ES-I3 (cell line): ENCODE measurements at regions not wholly inside any gene's neighbourhood (a gene's known extent, or its start where the extent isn't known, plus 50 kb on each side); places are given as distances from the start of the nearest gene placed in this dataset.
"Not testable (repeated sequence)": the region's sequence is repeated elsewhere in the genome, so short reads cannot be mapped to it uniquely, and the experiment has no call there.

Experiments
- H3K36me3 ChIP-seq: 2 replicates; pipeline ENCODE4 v1.6.1; 2013; ENCODE audit warnings: mild to moderate bottlenecking, low read length, control low read depth, moderate library complexity; ENCODE audit not compliant: insufficient read depth
- H3K4me1 ChIP-seq: 2 replicates; pipeline ENCODE4 v1.6.1; 2013; ENCODE audit warnings: mild to moderate bottlenecking, control low read depth, low read length; ENCODE audit not compliant: insufficient read depth
- H3K9ac ChIP-seq: 2 replicates; pipeline ENCODE4 v1.6.1; 2013; ENCODE audit warnings: low read depth, mild to moderate bottlenecking, low read length, moderate library complexity
- H3K9me3 ChIP-seq: 2 replicates; pipeline ENCODE4 v1.6.1; 2013; ENCODE audit warnings: mild to moderate bottlenecking, low read length, moderate library complexity; ENCODE audit not compliant: control insufficient read depth, insufficient read depth

DNA sequence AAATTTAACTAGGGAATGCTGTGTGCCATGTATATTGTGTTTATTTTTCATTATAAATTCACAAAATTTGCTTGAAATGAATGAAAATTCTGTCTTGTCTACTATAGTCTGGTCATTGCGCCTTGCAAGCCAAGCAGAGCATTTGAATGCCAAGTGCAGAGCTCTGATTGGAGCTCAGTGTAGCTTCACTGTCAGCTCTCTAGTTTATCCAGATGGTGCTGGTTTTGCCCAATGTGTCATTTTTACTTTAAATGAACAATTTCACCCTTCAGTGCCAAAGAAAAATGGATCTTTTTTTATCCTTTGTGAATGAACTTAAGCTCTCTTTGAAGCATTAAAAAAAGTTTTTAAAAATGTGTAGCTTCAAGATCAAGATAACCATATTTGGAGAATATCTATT is 225.6 kb upstream of the CACNA2D1 start:
- no peak overlapping the region for H3K9ac ChIP-seq
- no peaks in the 10 kb centered on the region for H3K9me3 ChIP-seq
- H3K36me3 ChIP-seq, result no peaks in the 10 kb centered on the region
- H3K4me1 ChIP-seq, result no peaks in the 10 kb centered on the region

DNA sequence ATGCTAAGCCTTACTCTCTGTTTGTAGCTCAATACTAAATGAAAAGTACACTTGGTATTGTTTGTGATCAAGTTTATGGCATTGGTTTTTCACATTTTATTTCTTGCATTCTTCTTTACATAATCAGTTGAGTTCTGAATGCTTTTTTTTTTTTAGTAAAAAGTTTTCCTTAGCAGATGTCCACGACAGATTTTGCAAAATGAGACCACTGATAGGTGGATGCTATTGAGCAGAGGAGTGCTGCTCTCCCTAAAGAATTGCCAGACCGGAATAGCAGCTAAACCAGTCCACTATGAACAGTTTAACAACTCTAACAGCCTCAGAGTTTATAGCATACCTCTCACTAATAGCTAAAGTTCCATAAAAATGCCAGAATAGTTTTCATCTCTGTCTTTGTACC is 225.1 kb upstream of the CACNA2D1 start:
- no peak overlapping the region for H3K9ac ChIP-seq
- no peaks in the 10 kb centered on the region for H3K36me3 ChIP-seq
- H3K9me3 ChIP-seq, result no peaks in the 10 kb centered on the region
- H3K4me1 ChIP-seq, result no peaks in the 10 kb centered on the region

DNA sequence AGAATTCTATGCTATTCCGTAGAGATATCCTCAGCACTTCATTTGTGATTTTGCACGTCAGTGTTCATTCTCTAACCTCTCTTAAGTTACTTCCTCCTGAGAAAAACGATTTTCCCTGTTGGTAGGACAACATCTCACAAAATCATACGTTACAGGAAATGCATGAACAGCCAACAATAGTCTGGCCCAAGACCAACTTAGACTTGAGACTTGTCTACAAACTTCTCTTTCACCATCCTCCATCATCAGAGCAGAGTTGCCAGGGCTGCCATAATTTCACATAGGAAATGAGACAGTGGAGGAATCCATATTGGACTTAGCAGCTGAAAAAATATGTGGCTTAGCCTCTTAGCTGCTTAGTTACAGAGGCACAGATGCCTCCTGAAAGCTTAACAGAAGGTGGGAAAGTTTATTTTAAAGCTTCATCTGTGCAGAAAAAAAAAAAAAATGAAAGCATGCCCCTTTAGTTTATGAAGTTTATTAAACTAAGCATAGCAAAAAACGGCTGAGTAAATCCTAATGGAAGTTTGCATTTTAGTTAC is 222.5 kb upstream of the CACNA2D1 start:
- Histone ChIP-seq H3K4me1 (no peaks in the 10 kb centered on the region), H3K9ac (no peak overlapping the region), H3K36me3 (no peaks in the 10 kb centered on the region; the same call in 1 of the 2 replicates), H3K9me3 (no peaks in the 10 kb centered on the region)

DNA sequence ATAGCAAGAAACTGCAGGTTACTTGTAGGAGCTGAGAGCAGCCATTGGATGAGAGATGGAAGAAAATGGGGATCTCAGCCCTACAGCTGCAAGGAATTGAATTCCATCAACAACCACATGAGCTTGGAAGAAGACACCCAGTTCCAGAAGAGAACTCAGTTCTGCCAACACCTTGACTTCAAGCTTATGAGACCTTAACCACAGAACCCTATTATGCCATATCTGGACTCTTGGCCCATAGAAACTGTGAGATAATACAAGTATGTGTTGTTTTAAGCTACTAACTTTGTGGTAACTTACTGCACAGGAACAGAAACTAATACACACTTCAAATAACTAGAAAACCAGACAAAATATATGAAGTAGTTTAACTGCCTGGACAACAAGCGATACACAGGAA is 212.4 kb upstream of the CACNA2D1 start:
- Histone ChIP-seq H3K4me1 (no peaks in the 10 kb centered on the region), H3K9ac (no peak overlapping the region), H3K9me3 (no peaks in the 10 kb centered on the region; the same call in 1 of the 2 replicates), H3K36me3 (no peaks in the 10 kb centered on the region)

DNA sequence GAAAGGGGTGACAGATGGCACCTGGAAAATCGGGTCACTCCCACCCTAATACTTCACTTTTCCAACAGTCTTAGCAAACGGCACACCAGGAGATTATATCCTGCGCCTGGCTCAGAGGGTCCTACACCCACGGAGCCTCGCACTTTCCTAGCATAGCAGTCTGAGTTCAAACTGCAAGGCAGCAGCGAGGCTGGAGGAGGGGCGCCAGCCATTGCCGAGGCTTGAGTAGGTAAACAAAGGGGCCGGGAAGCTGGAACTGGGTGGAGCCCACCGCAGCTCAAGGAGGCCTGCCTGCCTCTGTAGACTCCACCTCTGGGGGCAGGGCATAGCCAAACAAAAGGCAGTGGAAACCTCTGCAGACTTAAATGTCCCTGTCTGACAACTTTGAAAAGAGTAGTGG is 206.5 kb upstream of the CACNA2D1 start:
- H3K4me1 ChIP-seq, H3K9ac ChIP-seq: not testable (repeated sequence)

DNA sequence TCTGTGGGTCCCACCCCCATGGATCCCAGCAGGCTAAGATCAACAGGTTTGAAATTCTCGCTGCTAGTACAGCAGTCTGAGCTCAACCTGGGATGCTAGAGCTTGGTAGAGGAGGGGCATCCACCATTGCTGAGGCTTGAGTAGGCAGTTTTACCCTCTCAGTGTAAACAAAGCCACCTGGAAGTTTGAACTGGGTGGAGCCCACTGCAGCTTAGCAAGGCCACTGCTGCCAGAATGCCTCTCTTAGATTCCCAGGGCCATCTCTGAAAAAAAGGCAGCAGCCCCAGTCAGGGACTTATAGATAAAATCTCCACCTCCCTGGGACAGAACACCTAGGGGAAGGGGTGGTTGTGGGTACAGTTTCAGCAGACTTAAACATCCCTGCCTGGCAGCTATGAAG is 190.0 kb upstream of the CACNA2D1 start:
- no peaks in the 10 kb centered on the region for H3K36me3 ChIP-seq
- H3K9me3 ChIP-seq, result no peaks in the 10 kb centered on the region
- H3K9ac ChIP-seq, result no peak overlapping the region
- no peaks in the 10 kb centered on the region for H3K4me1 ChIP-seq

More for the DNA sequence above, 206.5 kb upstream of the CACNA2D1 start:
- H3K36me3 ChIP-seq, H3K9me3 ChIP-seq: not testable (repeated sequence)

DNA sequence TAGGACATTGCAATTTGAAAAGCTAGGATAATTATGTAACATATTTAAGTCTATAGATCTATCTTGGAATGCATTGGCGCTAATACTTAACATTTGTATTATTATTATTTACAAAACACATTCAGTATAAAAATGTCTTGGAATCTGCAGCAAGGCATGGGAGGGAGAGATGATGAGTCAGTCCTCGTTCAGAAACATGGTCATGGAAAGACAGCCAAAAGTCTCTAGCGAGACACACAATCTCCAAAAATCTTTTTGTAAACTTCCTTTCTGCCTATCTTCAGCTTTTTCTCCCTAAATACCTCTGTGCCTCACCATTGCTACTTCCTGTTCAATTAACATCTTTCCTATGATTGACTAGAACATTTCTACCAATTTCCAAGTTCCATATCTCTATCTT is 188.4 kb upstream of the CACNA2D1 start:
- H3K9me3 ChIP-seq, result no peaks in the 10 kb centered on the region
- H3K36me3 ChIP-seq, result no peaks in the 10 kb centered on the region
- no peak overlapping the region for H3K9ac ChIP-seq
- no peaks in the 10 kb centered on the region; the same call in 1 of the 2 replicates for H3K4me1 ChIP-seq

DNA sequence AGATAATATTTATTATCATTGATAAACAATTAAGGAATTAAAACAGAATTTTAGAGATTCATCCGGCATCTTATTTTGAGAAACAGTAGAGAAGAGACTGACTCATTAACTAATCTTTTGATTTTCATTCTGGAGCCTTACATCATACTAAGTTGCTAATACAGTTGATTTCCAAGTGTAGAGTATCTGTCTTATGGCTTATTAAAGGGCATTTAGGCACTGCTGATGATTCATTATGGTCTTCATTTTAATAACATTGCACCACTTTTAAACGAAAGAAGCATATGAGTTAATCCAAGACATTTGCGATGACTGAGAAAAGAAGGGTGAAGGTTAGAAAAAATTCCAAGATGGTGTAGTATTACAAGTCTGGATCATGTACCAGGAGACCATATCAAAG is 186.0 kb upstream of the CACNA2D1 start:
- Histone ChIP-seq H3K9me3 (no peaks in the 10 kb centered on the region), H3K36me3 (no peaks in the 10 kb centered on the region), H3K4me1 (no peaks in the 10 kb centered on the region; the same call in 1 of the 2 replicates)

DNA sequence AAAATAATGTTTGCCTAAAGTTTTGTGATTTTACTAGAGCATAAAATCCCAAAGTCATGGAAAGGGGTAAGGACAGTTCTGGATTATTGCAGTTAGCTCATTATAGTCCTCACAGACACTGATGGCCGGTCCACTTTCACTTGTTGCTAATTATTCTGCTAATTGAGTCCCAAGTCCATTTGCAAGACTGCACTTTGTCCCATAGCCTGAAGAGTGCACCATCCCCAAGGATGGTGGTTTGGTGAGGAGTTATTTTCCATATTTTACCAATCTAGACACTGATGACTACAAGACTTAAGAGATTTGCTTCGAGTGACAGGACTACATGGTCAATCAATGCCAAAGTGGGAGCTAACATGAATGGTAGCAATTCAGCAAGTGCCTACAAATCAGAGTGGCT is 181.8 kb upstream of the CACNA2D1 start:
- Histone ChIP-seq H3K4me1 (no peaks in the 10 kb centered on the region; the same call in 1 of the 2 replicates), H3K9me3 (no peaks in the 10 kb centered on the region), H3K36me3 (no peaks in the 10 kb centered on the region), H3K9ac (no peak overlapping the region)

More for the DNA sequence above, 186.0 kb upstream of the CACNA2D1 start:
- H3K9ac ChIP-seq, result no peak overlapping the region

DNA sequence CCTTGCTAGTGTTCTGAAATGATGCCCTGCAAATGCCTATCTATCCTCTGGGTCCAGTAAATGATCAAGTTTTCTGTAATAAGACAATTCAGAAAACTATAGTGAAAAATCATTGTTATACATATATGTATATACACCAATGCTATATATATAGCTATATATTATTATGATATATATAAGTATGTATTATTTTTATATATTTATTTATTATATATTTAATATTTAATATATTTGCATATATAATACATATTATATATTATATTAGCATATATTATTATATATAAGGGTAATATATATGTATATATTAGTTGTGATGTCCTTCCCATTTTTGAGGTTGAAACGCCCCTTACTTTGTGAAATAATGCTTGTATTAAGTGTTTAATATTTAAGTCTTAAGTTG is 181.4 kb upstream of the CACNA2D1 start:
- Histone ChIP-seq H3K36me3 (no peaks in the 10 kb centered on the region), H3K9me3 (no peaks in the 10 kb centered on the region), H3K4me1 (no peaks in the 10 kb centered on the region; the same call in 1 of the 2 replicates), H3K9ac (no peak overlapping the region)

DNA sequence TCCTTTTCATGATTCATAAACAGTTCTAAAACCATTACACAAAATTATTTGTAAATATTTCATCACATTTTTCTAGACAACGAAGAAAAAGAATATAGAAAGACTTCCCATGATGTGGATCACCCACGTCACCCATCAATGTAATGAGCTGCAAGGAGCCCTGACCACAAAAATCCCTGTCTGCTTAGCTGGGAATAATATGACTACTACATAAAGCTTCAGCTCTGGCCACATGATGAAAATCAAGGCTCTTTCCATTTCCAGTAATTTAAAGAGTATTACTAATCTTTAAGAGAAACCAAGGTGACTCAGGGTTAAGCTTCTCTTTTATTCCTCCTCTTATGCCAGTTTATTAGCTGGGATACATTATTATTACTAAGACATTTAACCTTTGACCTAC is 180.8 kb upstream of the CACNA2D1 start:
- Histone ChIP-seq H3K9ac (no peak overlapping the region), H3K4me1 (no peaks in the 10 kb centered on the region; the same call in 1 of the 2 replicates), H3K9me3 (no peaks in the 10 kb centered on the region), H3K36me3 (no peaks in the 10 kb centered on the region)

DNA sequence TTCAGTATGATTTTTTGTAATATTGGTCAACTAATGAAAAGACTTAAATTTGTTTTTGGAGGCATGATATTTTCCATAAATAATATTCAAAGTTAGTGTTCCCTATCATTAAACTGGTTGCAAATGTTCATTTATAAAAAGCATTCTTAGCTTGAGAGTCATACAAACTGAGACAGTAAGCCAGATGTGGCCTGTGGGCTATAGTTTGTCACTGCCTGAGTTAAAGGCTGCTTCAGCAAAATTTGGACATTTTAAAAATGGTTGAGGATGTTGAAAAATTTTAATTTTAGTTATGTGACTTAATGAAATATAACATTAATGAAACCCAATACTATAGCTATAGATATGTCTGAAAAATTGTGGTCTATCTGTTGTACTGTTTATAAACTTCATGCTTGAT is 180.2 kb upstream of the CACNA2D1 start:
- no peaks in the 10 kb centered on the region for H3K9me3 ChIP-seq
- H3K4me1 ChIP-seq, result no peaks in the 10 kb centered on the region; the same call in 1 of the 2 replicates
- H3K9ac ChIP-seq, result no peak overlapping the region
- H3K36me3 ChIP-seq, result no peaks in the 10 kb centered on the region

DNA sequence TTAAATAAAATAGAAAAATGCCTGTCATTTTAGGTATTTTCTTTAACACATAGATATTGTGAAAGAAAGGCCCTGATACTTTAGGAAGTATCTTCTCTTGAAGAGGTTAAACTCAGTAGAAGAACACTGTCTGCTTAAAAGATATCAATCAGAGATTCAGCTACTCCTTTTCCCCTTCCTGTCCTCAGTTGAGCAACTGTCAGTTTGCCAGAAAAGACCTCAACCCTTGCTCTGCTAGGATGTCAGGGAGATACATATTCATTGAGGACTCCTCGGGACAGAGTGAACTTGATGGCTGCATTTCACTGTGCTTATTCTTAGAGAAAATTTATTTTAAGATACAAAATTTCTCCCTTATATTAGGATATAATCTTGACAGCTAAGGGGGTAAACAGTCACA is 173.6 kb upstream of the CACNA2D1 start:
- H3K4me1 ChIP-seq, result no peaks in the 10 kb centered on the region
- no peak overlapping the region for H3K9ac ChIP-seq
- no peaks in the 10 kb centered on the region for H3K36me3 ChIP-seq
- no peaks in the 10 kb centered on the region for H3K9me3 ChIP-seq

DNA sequence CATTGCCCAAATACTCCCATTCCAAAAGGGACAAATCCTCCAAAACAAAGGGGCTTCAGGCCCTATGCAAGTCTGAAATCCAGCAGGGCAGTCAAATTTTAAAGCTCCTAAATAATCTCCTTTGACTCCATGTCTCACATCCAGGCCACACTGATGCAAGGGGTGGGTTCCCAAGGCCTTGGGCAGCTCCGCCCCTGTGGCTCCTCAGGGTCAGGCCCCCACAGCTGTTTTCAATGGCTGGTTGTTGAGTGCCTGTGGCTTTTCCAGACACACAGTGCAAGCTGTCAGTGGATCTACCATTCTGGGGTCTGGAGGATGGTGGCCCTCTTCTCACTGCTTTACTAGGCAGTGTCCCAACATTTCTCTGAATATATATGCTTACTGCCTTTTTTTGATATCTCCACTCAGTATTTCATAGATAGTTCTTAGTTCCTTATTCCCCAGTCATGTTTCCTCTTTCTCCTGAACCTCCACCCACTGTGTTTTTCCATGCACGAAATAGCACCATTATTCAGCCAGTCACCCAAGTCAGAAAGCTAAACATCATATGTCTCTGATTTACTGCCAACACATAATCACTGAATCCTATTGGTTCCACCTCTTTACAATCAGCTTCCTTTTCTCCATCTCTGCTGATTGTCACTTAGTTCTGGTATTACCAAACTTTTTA is 172.6 kb upstream of the CACNA2D1 start:
- no peaks in the 10 kb centered on the region for H3K4me1 ChIP-seq
- no peak overlapping the region for H3K9ac ChIP-seq
- H3K36me3 ChIP-seq, result no peaks in the 10 kb centered on the region
- H3K9me3 ChIP-seq, result no peaks in the 10 kb centered on the region

DNA sequence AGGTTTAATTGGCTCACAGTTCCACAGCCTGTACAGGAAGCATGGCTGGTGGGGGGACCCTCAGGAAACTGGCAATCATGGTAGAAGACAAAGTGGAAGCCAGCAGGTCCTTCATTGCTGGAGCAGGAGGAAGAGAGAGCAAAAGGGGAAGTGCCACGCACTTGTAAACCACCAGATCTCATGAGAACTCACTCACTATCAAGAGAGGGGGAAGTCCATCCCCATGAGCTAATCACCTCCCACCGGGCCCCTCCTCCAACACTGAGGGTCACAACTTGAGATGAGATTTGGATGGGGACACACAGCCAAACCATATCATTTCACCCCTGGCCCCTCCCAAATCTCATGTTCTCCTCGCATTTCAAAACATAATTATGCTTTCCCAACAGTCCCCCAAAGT is 171.9 kb upstream of the CACNA2D1 start:
- no peaks in the 10 kb centered on the region for H3K9me3 ChIP-seq
- H3K36me3 ChIP-seq, result no peaks in the 10 kb centered on the region
- H3K9ac ChIP-seq, result no peak overlapping the region
- H3K4me1 ChIP-seq, result no peaks in the 10 kb centered on the region
